ENCODE measurements at regions not wholly inside any gene's neighbourhood (a gene's known extent, or its start where the extent isn't known, plus 50 kb on each side); places are given as distances from the start of the nearest gene placed in this dataset.

DNA sequence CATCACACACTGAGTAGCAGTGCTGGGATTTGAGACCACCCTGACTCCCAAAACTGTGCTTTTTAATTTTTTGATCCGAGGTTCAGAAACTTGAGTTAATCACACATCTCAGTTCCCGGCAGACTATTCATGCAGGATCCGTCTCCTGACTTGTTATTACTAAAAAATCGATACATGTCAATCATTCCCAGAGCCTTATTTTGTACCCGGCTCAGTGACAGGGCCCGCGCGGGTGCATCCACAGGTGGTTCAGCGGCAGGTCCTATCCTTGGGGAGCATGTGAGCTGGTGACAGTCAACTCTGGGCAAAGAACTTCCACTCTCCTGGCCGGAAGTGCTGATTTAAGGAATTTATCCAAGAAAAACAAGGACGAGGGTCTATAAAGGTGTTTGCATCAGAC is 95.9 kb upstream of the MVB12B start:
- TF ChIP-seq, protein P1, sequence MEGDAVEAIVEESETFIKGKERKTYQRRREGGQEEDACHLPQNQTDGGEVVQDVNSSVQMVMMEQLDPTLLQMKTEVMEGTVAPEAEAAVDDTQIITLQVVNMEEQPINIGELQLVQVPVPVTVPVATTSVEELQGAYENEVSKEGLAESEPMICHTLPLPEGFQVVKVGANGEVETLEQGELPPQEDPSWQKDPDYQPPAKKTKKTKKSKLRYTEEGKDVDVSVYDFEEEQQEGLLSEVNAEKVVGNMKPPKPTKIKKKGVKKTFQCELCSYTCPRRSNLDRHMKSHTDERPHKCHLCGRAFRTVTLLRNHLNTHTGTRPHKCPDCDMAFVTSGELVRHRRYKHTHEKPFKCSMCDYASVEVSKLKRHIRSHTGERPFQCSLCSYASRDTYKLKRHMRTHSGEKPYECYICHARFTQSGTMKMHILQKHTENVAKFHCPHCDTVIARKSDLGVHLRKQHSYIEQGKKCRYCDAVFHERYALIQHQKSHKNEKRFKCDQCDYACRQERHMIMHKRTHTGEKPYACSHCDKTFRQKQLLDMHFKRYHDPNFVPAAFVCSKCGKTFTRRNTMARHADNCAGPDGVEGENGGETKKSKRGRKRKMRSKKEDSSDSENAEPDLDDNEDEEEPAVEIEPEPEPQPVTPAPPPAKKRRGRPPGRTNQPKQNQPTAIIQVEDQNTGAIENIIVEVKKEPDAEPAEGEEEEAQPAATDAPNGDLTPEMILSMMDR (IDR thresholded peaks at IDR 0.05): no peak
- TF ChIP-seq POLR2AphosphoS5 (IDR thresholded peaks at IDR 0.05) (no peak), EP300 (IDR thresholded peaks at IDR 0.05; ENCODE audit: low read depth) (no peak), POLR2A (IDR thresholded peaks at IDR 0.05) (no peak)
